ENCODE measurements at regions not wholly inside any gene's neighbourhood (a gene's known extent, or its start where the extent isn't known, plus 50 kb on each side); places are given as distances from the start of the nearest gene placed in this dataset.

DNA sequence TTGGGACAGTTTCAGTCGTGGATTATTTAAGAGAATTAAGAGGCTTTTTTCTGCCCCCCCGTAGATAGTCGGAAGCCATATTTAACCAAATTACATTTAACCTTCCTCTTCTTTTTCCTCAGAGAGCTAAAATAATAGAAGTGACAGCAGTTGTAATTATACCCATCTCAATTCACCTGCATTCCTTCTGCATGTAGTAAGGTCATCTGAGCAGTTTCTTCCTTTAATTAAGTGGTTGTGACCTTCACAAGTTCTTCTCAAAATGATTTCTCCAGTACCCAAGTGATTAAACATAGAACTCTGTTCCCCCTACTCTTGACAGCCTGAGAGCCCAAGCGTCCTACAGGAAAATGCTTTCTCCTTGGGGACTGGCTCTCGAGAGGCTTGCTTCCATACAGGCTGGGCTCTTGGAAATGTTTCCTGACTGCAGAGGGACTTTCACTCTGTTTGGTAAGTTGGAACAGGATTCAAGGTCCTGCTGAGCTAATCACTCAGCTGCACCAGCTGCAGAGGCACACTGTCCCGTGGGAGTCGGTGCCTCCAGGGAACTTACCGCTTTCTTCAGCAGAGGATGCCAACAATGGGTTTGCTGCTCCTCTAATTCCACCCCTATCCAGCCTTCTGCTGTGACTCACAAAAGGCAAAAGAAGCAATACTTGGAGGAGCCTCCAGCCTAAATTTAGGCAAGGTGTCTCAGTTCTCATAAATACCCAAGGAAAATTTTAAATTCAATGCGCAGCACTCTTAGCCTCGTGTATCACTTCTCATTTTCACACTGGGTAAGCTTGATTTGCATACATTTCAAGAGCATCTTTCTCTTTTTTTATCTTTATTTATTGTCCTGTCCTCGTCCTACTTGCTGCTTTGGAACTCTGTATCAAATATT lies 414.9 kb downstream of the KIF16B start:
- TF ChIP-seq SMARCA4 (IDR thresholded peaks at IDR 0.05), result no peak
- TF ChIP-seq FOSL1 (tag; conservative IDR thresholded peaks at IDR 0.05), result no peak
- no peak for TF ChIP-seq HMG20A (CRISPR knock-in tag; conservative IDR thresholded peaks at IDR 0.05)
- TF ChIP-seq, protein P1, sequence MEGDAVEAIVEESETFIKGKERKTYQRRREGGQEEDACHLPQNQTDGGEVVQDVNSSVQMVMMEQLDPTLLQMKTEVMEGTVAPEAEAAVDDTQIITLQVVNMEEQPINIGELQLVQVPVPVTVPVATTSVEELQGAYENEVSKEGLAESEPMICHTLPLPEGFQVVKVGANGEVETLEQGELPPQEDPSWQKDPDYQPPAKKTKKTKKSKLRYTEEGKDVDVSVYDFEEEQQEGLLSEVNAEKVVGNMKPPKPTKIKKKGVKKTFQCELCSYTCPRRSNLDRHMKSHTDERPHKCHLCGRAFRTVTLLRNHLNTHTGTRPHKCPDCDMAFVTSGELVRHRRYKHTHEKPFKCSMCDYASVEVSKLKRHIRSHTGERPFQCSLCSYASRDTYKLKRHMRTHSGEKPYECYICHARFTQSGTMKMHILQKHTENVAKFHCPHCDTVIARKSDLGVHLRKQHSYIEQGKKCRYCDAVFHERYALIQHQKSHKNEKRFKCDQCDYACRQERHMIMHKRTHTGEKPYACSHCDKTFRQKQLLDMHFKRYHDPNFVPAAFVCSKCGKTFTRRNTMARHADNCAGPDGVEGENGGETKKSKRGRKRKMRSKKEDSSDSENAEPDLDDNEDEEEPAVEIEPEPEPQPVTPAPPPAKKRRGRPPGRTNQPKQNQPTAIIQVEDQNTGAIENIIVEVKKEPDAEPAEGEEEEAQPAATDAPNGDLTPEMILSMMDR (IDR thresholded peaks at IDR 0.05 in 2 of 3, conservative IDR thresholded peaks at IDR 0.05 in 1 of 3; ENCODE audit: insufficient read depth in 2 of 3, low read depth in 1 of 3, low read length in 3 of 3), result no peak

Measured in K562 (cell line).